Neural cell (in vitro differentiated cells): ENCODE measurements at regions not wholly inside any gene's neighbourhood (a gene's known extent, or its start where the extent isn't known, plus 50 kb on each side); places are given as distances from the start of the nearest gene placed in this dataset.

Experiments
- EP300 ChIP-seq: fragments of 450-650 bp; conservative IDR thresholded peaks from 2 replicates; pipeline ENCODE4 v1.6.1; 2014; ENCODE audit warnings: antibody characterized with exemption, mild to moderate bottlenecking, moderate library complexity; ENCODE audit not compliant: poor library complexity, severe bottlenecking
- EZH2 ChIP-seq: fragments of 200-600, 300-800 bp; shearing (Covaris generic), sonication (generic); IDR thresholded peaks from 2 replicates; pipeline ENCODE4 v1.6.1; 2014; ENCODE audit warnings: antibody characterized with exemption, low read length, borderline replicate concordance, mild to moderate bottlenecking; ENCODE audit not compliant: insufficient read depth, poor library complexity, severe bottlenecking
- MXI1 ChIP-seq: fragments of 450-650 bp; conservative IDR thresholded peaks from 2 replicates; pipeline ENCODE4 v1.6.1; 2014; ENCODE audit warnings: antibody characterized with exemption, mild to moderate bottlenecking; ENCODE audit not compliant: poor library complexity, severe bottlenecking
- POLR2AphosphoS5 ChIP-seq: IDR thresholded peaks from 2 replicates; pipeline ENCODE4 v1.6.1; 2012
- RAD21 ChIP-seq: fragments of 450-650 bp; conservative IDR thresholded peaks from 2 replicates; pipeline ENCODE4 v1.6.1; 2014; ENCODE audit warnings: antibody characterized with exemption, mild to moderate bottlenecking, moderate library complexity
- TAF1 ChIP-seq: IDR thresholded peaks from 2 replicates; pipeline ENCODE4 v1.6.1; 2012; ENCODE audit warnings: low read depth
- TF ChIP-seq, protein P1 (sequence below): fragments of 450-650 bp; IDR thresholded peaks from 2 replicates; pipeline ENCODE4 v1.5.1; 2014; ENCODE audit warnings: antibody characterized with exemption, mild to moderate bottlenecking, moderate library complexity; ENCODE audit not compliant: poor library complexity, severe bottlenecking
- TF ChIP-seq, protein P2 (sequence below): IDR thresholded peaks from 2 replicates; pipeline ENCODE4 v1.6.1; 2012; ENCODE audit warnings: borderline replicate concordance

DNA sequence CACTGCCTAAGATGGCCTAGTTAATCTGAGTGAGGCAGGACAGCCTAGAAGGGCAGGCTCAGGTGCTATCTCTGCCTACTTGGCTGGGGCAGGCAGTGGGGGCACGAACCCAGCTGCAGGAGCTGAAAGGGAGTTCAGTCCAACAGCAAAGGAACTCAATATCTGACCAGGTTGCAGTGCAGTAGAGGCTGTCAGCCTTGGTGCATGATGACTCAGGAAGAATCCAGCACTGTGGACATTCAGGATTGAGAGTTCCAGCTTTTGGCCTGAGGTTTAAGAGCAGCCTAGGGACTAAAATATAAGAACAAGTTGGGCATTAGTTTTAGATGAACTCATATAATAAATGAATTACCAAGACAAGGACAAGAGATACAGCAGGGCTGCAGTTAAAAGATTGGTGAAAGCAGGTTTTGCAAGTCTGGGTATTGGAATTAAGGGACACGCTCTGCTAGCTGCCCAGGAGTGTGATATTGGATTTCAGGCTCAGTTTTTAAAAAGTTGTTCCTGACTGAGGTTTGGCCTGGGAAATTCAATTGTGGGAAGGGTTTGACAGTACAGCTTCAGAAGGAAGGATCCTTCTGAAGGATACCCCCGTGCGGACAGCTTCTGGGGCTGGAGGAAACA is 64.7 kb upstream of the ATG10 start:
- no peak for TF ChIP-seq POLR2AphosphoS5
- TF ChIP-seq, protein P1, sequence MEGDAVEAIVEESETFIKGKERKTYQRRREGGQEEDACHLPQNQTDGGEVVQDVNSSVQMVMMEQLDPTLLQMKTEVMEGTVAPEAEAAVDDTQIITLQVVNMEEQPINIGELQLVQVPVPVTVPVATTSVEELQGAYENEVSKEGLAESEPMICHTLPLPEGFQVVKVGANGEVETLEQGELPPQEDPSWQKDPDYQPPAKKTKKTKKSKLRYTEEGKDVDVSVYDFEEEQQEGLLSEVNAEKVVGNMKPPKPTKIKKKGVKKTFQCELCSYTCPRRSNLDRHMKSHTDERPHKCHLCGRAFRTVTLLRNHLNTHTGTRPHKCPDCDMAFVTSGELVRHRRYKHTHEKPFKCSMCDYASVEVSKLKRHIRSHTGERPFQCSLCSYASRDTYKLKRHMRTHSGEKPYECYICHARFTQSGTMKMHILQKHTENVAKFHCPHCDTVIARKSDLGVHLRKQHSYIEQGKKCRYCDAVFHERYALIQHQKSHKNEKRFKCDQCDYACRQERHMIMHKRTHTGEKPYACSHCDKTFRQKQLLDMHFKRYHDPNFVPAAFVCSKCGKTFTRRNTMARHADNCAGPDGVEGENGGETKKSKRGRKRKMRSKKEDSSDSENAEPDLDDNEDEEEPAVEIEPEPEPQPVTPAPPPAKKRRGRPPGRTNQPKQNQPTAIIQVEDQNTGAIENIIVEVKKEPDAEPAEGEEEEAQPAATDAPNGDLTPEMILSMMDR: no peak
- TF ChIP-seq RAD21: no peak
- TF ChIP-seq EP300: no peak
- TF ChIP-seq MXI1: no peak
- no peak for TF ChIP-seq EZH2
- no peak for TF ChIP-seq TAF1
- TF ChIP-seq, protein P2, sequence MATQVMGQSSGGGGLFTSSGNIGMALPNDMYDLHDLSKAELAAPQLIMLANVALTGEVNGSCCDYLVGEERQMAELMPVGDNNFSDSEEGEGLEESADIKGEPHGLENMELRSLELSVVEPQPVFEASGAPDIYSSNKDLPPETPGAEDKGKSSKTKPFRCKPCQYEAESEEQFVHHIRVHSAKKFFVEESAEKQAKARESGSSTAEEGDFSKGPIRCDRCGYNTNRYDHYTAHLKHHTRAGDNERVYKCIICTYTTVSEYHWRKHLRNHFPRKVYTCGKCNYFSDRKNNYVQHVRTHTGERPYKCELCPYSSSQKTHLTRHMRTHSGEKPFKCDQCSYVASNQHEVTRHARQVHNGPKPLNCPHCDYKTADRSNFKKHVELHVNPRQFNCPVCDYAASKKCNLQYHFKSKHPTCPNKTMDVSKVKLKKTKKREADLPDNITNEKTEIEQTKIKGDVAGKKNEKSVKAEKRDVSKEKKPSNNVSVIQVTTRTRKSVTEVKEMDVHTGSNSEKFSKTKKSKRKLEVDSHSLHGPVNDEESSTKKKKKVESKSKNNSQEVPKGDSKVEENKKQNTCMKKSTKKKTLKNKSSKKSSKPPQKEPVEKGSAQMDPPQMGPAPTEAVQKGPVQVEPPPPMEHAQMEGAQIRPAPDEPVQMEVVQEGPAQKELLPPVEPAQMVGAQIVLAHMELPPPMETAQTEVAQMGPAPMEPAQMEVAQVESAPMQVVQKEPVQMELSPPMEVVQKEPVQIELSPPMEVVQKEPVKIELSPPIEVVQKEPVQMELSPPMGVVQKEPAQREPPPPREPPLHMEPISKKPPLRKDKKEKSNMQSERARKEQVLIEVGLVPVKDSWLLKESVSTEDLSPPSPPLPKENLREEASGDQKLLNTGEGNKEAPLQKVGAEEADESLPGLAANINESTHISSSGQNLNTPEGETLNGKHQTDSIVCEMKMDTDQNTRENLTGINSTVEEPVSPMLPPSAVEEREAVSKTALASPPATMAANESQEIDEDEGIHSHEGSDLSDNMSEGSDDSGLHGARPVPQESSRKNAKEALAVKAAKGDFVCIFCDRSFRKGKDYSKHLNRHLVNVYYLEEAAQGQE: no peak
